ENCODE measurements at regions not wholly inside any gene's neighbourhood (a gene's known extent, or its start where the extent isn't known, plus 50 kb on each side); places are given as distances from the start of the nearest gene placed in this dataset.

GRCh38 chr2:240284503-240285259 lies 144.2 kb upstream of the OTOS start:
- DNase-seq (ENCODE audit: low read depth) = no peak

GRCh38 chr2:240285725-240286124 lies 145.3 kb upstream of the OTOS start:
- no peak for DNase-seq (ENCODE audit: low read depth)

- DNase-seq (ENCODE audit: low read depth) = no peak
Measured at GRCh38 chr2:240286596-240286995, 146.1 kb upstream of the OTOS start.

- no peak for DNase-seq (ENCODE audit: low read depth)
Measured at GRCh38 chr2:240287011-240287410, 146.6 kb upstream of the OTOS start.

GRCh38 chr2:240287496-240288086 lies 147.1 kb upstream of the OTOS start:
- DNase-seq (ENCODE audit: low read depth) = no peak

- DNase-seq (ENCODE audit: low read depth) = no peak
Measured at GRCh38 chr2:240288087-240288521, 147.4 kb upstream of the GPC1 start.

- DNase-seq (ENCODE audit: low read depth) = no peak
Measured at GRCh38 chr2:240289701-240290431, 145.6 kb upstream of the GPC1 start.

GRCh38 chr2:240290432-240291336 lies 144.8 kb upstream of the GPC1 start:
- no peak for DNase-seq (ENCODE audit: low read depth)

- no peak for DNase-seq (ENCODE audit: low read depth)
Measured at GRCh38 chr2:240291337-240292034, 144.0 kb upstream of the GPC1 start.

- DNase-seq (ENCODE audit: low read depth) = no peak
Measured at GRCh38 chr2:240292035-240292574, 143.4 kb upstream of the GPC1 start.

GRCh38 chr2:240292619-240293525 lies 142.6 kb upstream of the GPC1 start:
- no peak for DNase-seq (ENCODE audit: low read depth)

GRCh38 chr2:240293557-240294461 lies 141.7 kb upstream of the GPC1 start:
- DNase-seq (ENCODE audit: low read depth) = no peak

GRCh38 chr2:240294514-240294913 lies 140.9 kb upstream of the GPC1 start:
- no peak for DNase-seq (ENCODE audit: low read depth)

- DNase-seq (ENCODE audit: low read depth) = no peak
Measured at GRCh38 chr2:240295256-240296103, 140.0 kb upstream of the GPC1 start.

- DNase-seq (ENCODE audit: low read depth) = no peak
Measured at GRCh38 chr2:240296104-240296406, 139.4 kb upstream of the GPC1 start.

- no peak for DNase-seq (ENCODE audit: low read depth)
Measured at GRCh38 chr2:240296476-240297255, 138.8 kb upstream of the GPC1 start.
